Endometrium (tissue), 2 donors: ENCODE measurements at regions not wholly inside any gene's neighbourhood (a gene's known extent, or its start where the extent isn't known, plus 50 kb on each side); places are given as distances from the start of the nearest gene placed in this dataset.
"Not testable (repeated sequence)": the region's sequence is repeated elsewhere in the genome, so short reads cannot be mapped to it uniquely, and the experiment has no call there.

ENCODE experiments used
- FAIRE-seq: peaks from 2 replicates; lab custom pipeline; 2012; peaks lifted over from hg19 to GRCh38; lab: Jason Lieb, UNC
- donor health status: control.
- donor health status: control.

- FAIRE-seq = no peak
These were observed 147.5 kb upstream of the PIK3R1 start for GRCh38 chr5:68067976-68068603.

DNA sequence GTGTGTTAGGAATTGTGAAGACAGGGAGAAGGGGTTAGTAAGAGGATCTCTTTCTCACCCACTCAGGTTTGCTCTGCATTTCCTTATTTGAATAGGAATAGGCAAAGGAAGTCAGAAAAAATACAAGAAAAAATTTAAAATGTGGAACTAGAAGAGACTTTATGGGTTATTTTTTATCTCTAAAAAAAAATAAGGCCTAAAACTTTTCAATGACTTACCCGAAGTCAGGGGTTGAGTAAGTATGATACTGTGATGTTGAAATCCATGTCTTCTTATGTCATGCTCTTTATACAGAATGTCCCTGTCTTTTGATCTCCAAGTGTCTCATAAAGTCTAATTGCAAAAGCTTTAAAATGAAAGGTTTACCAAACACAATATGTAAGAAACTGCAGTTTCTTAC lies 148.3 kb upstream of the PIK3R1 start:
- FAIRE-seq = no peak

GRCh38 chr5:68066277-68066955 lies 149.1 kb upstream of the PIK3R1 start:
- FAIRE-seq = no peak

DNA sequence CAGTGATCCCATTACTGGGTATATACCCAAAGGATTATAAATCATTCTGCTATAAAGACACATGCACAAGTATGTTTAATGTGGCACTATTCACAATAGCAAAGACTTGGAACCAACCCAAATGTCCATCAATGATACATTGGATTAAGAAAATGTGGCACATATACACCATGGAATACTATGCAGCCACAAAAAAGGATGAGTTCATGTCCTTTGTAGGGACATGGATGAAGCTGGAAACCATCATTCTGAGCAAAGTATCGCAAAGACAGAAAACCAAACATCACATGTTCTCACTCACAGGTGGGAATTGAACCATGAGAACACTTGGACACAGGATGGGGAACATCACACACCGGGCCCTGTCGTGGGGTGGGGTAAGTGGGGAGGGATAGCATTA lies 150.2 kb upstream of the PIK3R1 start:
- not testable (repeated sequence) for FAIRE-seq

GRCh38 chr5:68060382-68060781 lies 155.2 kb upstream of the PIK3R1 start:
- FAIRE-seq = no peak

- no peak for FAIRE-seq
These were observed 158.4 kb upstream of the PIK3R1 start for GRCh38 chr5:68057191-68057590.

DNA sequence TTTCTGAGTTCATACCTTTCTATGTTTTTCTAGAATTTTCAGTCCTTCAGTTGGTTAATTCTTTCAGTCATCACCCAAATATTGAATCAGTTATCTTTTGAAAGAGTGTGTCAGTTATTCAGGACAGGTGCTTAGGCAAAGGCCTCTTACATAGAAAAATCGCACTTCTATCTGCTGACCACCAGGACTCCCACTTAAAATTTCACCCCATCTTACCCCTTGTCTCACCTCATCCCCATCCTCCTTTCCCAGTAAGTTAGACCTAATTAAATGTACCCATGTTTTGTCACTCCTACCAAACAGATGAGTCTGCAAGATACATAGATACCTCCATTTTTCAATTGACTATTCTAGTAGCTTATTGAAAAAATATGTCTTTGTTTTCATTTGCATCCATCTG lies 159.9 kb upstream of the PIK3R1 start:
- FAIRE-seq = no peak

DNA sequence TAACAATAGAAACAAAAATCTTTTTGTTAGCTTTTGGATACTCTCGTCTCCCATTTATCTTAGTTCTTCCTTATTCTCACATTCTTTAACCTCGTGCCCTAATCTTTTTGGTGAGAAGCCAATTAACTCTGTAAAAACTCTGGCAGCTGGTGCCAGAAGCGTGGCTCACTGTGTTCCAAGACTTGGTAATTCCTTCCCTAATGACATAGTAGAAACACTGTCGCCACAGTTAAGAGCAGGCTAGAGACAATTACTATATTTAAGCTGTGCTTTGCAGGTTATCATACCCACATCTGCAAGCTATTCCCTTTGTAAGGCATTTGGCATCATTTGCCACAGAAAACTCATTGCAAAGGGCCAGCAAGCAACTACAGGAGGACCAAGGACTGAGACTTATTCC lies 160.9 kb upstream of the PIK3R1 start:
- FAIRE-seq = no peak

GRCh38 chr5:68053202-68053601 lies 162.4 kb upstream of the PIK3R1 start:
- no peak for FAIRE-seq

DNA sequence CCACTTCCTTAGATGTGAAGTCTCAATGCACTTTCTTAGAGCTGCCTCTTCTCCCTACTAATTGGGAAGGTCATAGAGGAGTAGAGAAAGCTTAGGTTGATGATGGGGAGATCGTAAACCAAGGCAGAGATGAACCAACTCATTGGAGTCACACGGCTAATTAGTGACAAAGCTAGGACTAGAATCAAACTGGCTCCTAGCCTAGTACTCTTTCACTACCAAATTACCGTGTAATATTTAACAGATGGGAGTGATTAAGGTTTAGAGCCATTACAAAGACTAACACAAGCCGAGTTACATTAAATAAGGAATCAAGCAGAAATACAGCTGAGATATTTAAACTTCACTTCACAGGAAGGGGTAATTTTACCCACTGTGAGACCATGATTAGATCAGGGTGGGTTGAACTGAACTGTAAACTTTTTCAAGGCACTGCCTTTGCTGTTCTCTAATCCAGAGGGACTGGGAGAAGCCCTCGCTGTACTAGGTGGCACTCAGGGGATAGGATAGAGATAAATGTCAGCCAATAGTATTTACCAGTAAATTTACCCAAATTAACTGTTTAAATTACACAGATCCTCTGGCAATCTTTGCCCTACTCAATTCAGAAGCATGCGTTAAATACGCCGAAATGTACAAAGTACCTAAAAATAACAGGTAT lies 166.4 kb upstream of the PIK3R1 start:
- FAIRE-seq = no peak

DNA sequence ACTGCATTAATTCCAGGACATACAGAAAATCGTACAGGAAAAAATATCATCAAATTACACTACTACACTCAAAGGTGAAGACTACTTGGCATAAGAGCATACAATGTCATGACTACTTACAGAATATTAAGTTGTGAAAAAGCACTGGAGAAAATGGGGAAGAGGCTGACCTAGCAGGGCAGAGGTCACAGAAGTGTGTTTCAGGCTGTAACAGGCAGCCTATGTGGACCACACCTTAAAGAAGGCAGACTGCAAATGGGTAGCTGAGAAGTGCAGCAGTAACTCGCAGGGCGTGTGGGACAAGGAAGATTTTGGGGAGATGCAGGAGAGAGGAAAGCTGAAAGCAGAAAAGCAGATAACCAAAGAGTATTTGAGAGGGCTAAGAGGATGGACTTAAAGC lies 167.0 kb upstream of the PIK3R1 start:
- no peak for FAIRE-seq

DNA sequence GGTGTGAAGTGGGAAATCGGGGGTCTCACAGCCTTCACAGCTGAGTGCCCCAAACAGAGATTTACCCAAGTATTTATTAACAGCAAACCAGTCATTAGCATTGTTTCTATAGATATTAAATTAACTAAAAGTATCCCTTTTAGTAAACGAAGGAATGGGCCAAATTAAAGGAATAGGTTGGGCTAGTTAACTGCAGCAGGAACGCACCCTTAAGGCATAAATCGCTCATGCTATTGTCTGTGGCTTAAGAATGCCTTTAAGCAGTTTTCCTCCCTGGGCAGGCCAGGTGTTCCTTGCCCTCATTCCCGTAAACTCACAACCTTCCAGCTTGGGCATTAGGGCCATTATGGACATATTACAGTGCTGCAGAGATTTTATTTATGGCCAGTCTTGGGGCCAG lies 167.5 kb upstream of the PIK3R1 start:
- not testable (repeated sequence) for FAIRE-seq

GRCh38 chr5:68047035-68047434 lies 168.5 kb upstream of the PIK3R1 start:
- no peak for FAIRE-seq

DNA sequence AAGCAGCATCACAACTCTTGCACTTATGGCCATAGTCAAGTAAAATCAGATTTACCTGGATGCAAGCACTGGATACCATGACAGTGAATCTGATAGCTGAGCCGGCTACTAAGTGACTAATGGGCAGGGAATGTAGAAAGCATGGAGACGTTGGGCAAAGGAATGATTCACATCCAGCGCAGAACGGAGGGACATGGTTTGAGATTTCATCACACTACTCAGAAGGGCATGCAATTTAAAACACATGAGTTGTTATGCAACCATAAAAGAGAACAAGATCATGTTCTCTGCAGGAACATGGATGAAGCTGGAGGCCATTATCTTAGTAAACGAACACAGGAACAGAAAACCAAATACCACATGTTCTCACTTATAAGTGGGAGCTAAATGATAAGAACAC lies 169.1 kb upstream of the PIK3R1 start:
- no peak for FAIRE-seq

GRCh38 chr5:68041293-68041692 lies 174.3 kb upstream of the PIK3R1 start:
- FAIRE-seq = no peak

DNA sequence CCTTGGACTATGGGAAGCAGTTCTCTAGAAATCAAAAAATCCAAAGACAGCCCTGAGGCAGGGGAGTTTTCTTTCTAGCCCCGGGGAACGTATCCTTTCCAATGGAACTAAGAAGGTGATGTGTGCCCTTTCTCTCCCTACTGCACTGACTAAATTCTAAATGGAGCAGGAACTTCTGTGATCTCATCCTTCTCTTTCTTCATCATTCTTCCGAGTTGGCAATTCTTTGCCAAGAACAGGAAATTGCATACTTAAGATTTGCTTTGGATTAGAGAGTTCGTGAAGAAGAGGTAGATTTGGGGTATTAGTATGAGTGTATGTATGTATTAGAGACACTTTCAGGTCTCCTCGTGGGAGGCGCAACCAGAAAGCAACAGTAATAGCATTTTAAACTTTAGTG lies 178.0 kb upstream of the PIK3R1 start:
- FAIRE-seq = no peak

DNA sequence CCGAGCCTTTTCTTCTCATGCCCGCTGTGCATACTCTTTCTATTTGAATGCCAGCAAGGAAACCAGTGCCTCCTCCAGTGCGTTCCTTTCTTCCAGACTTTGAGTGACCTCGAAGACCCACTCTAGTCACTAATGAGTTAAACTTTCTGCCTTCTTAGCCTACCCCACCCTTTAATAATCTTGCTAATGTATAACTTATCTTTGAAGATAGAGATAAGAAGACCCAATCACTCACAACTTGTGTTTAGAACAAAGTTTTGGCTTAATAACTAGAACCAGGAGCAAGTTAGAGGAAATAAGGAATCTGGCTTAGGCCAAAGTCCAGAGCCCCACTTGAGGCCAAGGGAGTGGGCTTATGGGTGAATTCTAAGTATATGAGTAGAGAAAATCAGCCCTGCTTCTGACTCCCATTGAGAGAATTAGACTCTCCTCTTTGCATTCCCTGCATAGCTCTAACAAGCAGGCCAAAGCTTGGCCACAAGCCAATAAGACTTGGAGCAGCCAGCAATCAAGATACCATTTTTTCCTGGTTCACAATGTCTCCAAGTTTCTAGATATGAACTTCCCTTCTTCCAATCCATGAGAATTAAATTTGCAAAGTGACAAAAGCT lies 181.5 kb upstream of the PIK3R1 start:
- no peak for FAIRE-seq

DNA sequence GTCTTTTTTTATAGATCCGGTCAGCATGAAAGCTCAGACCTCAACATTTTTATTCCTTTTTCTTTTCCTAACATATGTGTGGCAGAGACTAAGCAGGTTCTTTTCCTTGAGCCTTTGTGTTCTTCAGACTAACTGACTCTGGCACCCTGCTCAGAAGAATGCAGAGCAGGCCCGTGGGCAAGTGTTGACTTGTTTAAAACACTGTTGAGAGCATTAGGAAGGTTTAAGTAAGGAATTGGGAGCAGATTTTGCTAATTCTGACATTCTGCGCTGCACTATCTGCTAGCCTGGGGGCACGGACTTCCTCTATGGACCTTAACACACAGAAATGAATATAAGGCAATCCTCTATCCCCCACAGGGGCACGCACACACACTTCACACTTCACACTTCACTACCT lies 182.5 kb upstream of the PIK3R1 start:
- no peak for FAIRE-seq

GRCh38 chr5:68032216-68032762 lies 183.3 kb upstream of the PIK3R1 start:
- FAIRE-seq = no peak

GRCh38 chr5:68028131-68028727 lies 187.3 kb upstream of the PIK3R1 start:
- FAIRE-seq = no peak

DNA sequence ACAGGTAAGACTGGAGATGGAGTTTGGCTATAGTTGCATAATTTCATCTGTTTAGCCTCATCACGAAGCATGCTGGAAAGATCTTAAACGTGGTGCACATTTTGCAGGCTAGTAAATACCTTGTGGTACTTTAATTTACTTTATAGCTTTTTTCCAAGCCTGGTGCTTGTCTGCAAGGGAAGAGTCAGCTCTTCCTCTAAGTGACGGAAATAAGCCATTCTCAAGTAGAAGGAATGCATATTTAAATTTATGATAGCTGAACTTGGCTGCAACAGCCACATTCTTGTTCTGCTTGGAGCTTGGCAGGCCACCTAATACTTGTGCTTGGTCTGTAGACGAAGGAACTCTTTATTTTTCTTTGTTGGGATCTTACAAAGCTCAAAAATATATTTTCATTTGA lies 188.0 kb upstream of the PIK3R1 start:
- peak; percentile 84 for FAIRE-seq

- FAIRE-seq = no peak
These were observed 189.3 kb upstream of the PIK3R1 start for GRCh38 chr5:68026092-68026885.
